ENCODE measurements at regions not wholly inside any gene's neighbourhood (a gene's known extent, or its start where the extent isn't known, plus 50 kb on each side); places are given as distances from the start of the nearest gene placed in this dataset.
"Not testable (repeated sequence)": the region's sequence is repeated elsewhere in the genome, so short reads cannot be mapped to it uniquely, and the experiment has no call there.

DNA sequence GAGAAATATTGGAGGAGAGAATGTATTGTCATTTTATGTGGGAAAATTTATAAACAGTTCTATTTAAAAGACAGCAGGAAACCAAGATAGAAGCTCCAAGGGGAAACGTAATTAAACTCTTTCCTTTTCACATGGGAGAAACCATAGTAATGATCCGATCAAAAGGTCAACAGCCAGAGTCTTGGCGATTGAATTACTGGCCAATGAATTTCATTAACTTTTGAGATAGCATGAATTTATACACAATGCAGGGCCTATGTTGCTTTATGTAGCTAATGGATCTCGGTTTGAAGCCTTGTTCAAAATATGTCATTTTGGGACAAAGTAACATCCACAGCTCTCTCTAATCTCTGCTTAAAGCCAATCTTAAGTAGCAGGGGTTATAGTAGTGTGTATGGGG is 897.5 kb upstream of the NDST4 start:
- no peaks in the 10 kb centered on the region for H3K27me3 ChIP-seq
- no peaks in the 10 kb centered on the region for H3K9me3 ChIP-seq
- intact Hi-C loops (cut with DNase I): no loop called here
- H3K4me3 ChIP-seq (replicated peaks in 1 of 3): no peak overlapping the region
- DNase-seq: no peak
- H3K36me3 ChIP-seq: no peaks in the 10 kb centered on the region
- no peak overlapping the region for H3K27ac ChIP-seq
- no peaks in the 10 kb centered on the region for H3K4me1 ChIP-seq
- WGBS, 2 donors: 76 to 80% methylated on average over 4 of the region's 4 CpGs
- TF ChIP-seq POLR2A (IDR thresholded peaks at IDR 0.05): no peak
- TF ChIP-seq, protein P1, sequence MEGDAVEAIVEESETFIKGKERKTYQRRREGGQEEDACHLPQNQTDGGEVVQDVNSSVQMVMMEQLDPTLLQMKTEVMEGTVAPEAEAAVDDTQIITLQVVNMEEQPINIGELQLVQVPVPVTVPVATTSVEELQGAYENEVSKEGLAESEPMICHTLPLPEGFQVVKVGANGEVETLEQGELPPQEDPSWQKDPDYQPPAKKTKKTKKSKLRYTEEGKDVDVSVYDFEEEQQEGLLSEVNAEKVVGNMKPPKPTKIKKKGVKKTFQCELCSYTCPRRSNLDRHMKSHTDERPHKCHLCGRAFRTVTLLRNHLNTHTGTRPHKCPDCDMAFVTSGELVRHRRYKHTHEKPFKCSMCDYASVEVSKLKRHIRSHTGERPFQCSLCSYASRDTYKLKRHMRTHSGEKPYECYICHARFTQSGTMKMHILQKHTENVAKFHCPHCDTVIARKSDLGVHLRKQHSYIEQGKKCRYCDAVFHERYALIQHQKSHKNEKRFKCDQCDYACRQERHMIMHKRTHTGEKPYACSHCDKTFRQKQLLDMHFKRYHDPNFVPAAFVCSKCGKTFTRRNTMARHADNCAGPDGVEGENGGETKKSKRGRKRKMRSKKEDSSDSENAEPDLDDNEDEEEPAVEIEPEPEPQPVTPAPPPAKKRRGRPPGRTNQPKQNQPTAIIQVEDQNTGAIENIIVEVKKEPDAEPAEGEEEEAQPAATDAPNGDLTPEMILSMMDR (IDR thresholded peaks at IDR 0.05): no peak

DNA sequence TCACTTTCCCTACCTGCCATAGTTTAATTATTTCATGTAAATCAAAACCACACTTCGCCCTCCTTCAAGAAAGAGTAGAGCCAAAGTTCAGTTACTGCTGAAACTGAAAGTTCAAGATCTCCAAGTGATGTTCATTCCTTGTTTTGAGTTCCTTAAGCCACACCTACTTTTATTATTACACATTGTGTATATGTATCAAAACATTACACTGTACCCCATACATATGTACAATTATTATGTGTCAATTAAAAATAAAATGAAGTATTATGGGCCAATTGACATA is 892.3 kb upstream of the NDST4 start:
- no peak for TF ChIP-seq POLR2A (IDR thresholded peaks at IDR 0.05)
- TF ChIP-seq, protein P1 (IDR thresholded peaks at IDR 0.05): no peak
- no peak for DNase-seq
- H3K4me1 ChIP-seq: no peaks in the 10 kb centered on the region
- no peak overlapping the region for H3K4me3 ChIP-seq (replicated peaks in 1 of 3)
- no peak overlapping the region for H3K27ac ChIP-seq
- intact Hi-C loops (cut with DNase I): no loop called here
- no peaks in the 10 kb centered on the region for H3K36me3 ChIP-seq
- 66 to 84% methylated on average over 1 of the region's 1 CpG for WGBS, 2 donors
- no peaks in the 10 kb centered on the region for H3K9me3 ChIP-seq
- no peaks in the 10 kb centered on the region for H3K27me3 ChIP-seq

DNA sequence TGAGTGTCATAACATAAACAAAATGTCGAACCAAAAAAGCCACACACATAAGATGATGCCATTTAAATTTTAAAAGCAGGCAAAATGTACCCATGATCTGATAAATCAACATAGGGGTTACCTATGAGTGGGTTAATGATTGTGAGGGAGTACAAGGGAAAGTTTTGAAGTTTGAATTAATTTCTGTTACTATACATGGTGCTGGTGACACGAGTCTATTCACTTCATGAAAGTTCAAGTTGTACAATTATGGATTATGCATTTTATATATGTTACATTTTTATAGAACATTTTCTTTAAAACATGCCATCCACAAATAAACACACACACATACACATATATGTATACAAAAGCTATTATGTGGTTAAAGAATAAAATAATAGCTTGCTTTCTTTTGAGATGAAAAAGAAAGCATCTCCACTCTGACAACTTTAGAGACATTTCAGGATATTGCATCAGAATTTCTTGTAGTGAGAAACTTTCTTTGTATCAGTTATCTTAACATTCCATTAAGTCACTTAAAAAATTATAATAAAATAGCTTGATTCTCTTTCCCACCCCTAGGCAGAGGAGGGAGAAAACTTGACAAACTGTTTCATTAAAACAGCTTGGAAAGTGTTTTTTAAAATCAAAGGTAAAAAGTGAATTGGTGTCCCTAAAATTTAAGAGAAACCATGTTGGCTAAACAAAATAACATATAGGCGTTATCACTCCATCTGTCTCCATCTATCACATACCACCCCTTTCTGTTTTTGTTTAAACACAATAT is 891.8 kb upstream of the NDST4 start:
- no peak for TF ChIP-seq POLR2A (IDR thresholded peaks at IDR 0.05)
- intact Hi-C loops (cut with DNase I): no loop called here
- DNase-seq: no peak
- no peak overlapping the region for H3K4me3 ChIP-seq (replicated peaks in 1 of 3)
- no peaks in the 10 kb centered on the region for H3K4me1 ChIP-seq
- no peaks in the 10 kb centered on the region for H3K27me3 ChIP-seq
- no peak overlapping the region for H3K27ac ChIP-seq
- WGBS, 2 donors: 76 to 78% methylated on average over 3 of the region's 3 CpGs
- H3K36me3 ChIP-seq: no peaks in the 10 kb centered on the region
- H3K9me3 ChIP-seq: no peaks in the 10 kb centered on the region

DNA sequence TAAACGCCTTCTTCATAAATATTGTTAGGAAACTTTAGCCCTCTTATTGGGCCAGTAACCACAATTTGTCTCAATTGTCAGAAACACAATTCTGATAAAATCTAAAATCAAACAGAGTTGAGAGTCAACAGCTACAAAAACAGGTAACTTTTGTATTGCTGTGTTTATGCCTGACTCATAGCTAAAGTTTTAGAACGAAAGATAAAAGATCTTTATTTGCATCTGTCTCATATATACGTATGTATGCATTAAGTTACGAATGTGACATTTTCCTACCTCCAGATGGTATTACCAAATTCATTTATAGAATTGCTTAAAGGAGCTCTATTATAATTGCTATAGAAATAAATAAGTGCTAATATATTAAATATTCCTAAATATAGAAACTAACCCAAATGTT is 887.9 kb upstream of the NDST4 start:
- no peak for DNase-seq
- Histone ChIP-seq H3K9me3 (no peaks in the 10 kb centered on the region), H3K36me3 (no peaks in the 10 kb centered on the region), H3K27ac (no peak overlapping the region), H3K4me3 (replicated peaks in 1 of 3) (no peak overlapping the region), H3K4me1 (no peaks in the 10 kb centered on the region), H3K27me3 (no peaks in the 10 kb centered on the region)
- 89 to 91% methylated on average over 4 of the region's 4 CpGs for WGBS, 2 donors
- TF ChIP-seq, protein P1 (IDR thresholded peaks at IDR 0.05): no peak
- TF ChIP-seq POLR2A (IDR thresholded peaks at IDR 0.05): no peak
- intact Hi-C loops (cut with DNase I): no loop called here

DNA sequence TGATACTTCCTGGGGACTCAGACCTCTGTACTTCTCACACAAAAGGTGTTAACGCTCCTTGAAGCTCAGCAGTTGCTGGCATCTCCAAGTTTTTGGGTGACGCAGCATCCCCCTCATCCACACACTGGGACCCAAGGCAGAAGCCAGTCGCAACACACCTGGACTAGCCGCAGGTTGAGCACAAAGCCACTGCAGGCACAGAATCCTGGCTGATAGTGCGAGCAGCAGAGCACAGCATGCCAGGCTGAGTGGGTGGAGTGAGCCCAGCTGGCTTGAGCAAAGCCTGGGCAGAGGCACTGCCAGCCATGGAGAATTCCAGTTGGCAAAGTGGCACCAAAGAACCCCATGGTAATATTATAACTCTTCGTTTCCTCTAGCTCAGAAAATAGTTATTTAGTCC is 873.2 kb upstream of the NDST4 start:
- intact Hi-C loops (cut with DNase I): no loop called here
- H3K4me1 ChIP-seq: no peaks in the 10 kb centered on the region
- no peaks in the 10 kb centered on the region for H3K27me3 ChIP-seq
- TF ChIP-seq POLR2A (IDR thresholded peaks at IDR 0.05): no peak
- TF ChIP-seq, protein P1 (IDR thresholded peaks at IDR 0.05): no peak
- 89 to 90% methylated on average over 4 to 6 of the region's 6 CpGs for WGBS, 2 donors
- DNase-seq: no peak
- no peaks in the 10 kb centered on the region for H3K36me3 ChIP-seq
- no peak overlapping the region for H3K27ac ChIP-seq
- no peaks in the 10 kb centered on the region for H3K9me3 ChIP-seq
- H3K4me3 ChIP-seq (replicated peaks in 1 of 3): no peak overlapping the region

DNA sequence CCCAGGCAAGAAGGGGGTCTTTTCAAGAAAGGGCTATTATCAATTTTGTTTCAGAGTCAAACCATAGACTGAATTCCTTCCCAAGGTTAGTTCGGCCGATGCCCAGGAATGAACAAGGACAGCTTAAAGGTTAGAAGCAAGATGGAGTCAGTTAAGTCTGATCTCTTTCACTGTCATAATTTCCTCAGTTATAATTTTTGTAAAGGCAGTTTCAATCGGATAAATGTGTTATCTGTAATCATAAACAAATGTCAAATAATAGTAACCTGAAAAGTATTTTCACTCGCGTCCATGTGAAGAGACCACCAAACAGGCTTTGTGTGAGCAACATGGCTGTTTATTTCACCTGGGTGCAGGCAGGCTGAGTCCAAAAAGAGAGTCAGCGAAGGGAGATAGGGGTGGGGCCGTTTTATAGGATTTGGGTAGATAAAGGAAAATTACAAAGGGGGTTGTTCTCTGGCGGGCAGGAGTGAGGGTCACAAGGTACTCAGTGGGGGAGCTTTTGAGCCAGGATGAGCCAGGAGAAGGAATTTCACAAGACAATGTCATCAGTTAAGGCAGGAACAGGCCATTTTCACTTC is 862.1 kb upstream of the NDST4 start:
- H3K9me3 ChIP-seq; DNase-seq; H3K27me3 ChIP-seq; H3K4me3 ChIP-seq (replicated peaks in 1 of 3); intact Hi-C loops (cut with DNase I); H3K27ac ChIP-seq; H3K36me3 ChIP-seq; H3K4me1 ChIP-seq: not testable (repeated sequence)
- WGBS, 2 donors: 62 to 72% methylated on average over 8 of the region's 8 CpGs
